ENCODE measurements at regions not wholly inside any gene's neighbourhood (a gene's known extent, or its start where the extent isn't known, plus 50 kb on each side); places are given as distances from the start of the nearest gene placed in this dataset.
"Not testable (repeated sequence)": the region's sequence is repeated elsewhere in the genome, so short reads cannot be mapped to it uniquely, and the experiment has no call there.

GRCh38 chr4:38314663-38315062 is 349.3 kb upstream of the KLF3 start:
- DNase-seq: no peak

- no peak for DNase-seq
These were observed 348.7 kb upstream of the KLF3 start for GRCh38 chr4:38315286-38315685.

- DNase-seq: no peak
These were observed 348.0 kb upstream of the KLF3 start for GRCh38 chr4:38316045-38316444.

- no peak for DNase-seq
These were observed 346.8 kb upstream of the KLF3 start for GRCh38 chr4:38317041-38317674.

GRCh38 chr4:38318737-38319455 is 345.1 kb upstream of the KLF3 start:
- peak; percentile 87 for DNase-seq

GRCh38 chr4:38319456-38320342 is 344.3 kb upstream of the KLF3 start:
- DNase-seq: peak; percentile 95

GRCh38 chr4:38320343-38320695 is 343.7 kb upstream of the KLF3 start:
- no peak for DNase-seq

- DNase-seq: no peak
These were observed 343.2 kb upstream of the KLF3 start for GRCh38 chr4:38320833-38321232.

- DNase-seq: no peak
These were observed 341.3 kb upstream of the KLF3 start for GRCh38 chr4:38322714-38323113.

- peak; percentile 39 for DNase-seq
These were observed 340.8 kb upstream of the KLF3 start for GRCh38 chr4:38323141-38323641.

- DNase-seq: no peak
These were observed 339.0 kb upstream of the KLF3 start for GRCh38 chr4:38324861-38325628.

- no peak for DNase-seq
These were observed 338.4 kb upstream of the KLF3 start for GRCh38 chr4:38325629-38325913.

GRCh38 chr4:38326499-38326898 is 337.5 kb upstream of the KLF3 start:
- DNase-seq: no peak

- no peak for DNase-seq
These were observed 336.8 kb upstream of the KLF3 start for GRCh38 chr4:38327174-38327573.

GRCh38 chr4:38328989-38329729 is 334.8 kb upstream of the KLF3 start:
- DNase-seq: no peak

GRCh38 chr4:38330321-38330720 is 333.7 kb upstream of the KLF3 start:
- DNase-seq: no peak

GRCh38 chr4:38330936-38331335 is 333.1 kb upstream of the KLF3 start:
- no peak for DNase-seq

- DNase-seq: no peak
These were observed 331.3 kb upstream of the KLF3 start for GRCh38 chr4:38332699-38333098.

- peak; percentile 58 for DNase-seq
These were observed 330.8 kb upstream of the KLF3 start for GRCh38 chr4:38333219-38333618.

- no peak for DNase-seq
These were observed 329.2 kb upstream of the KLF3 start for GRCh38 chr4:38334791-38335190.

GRCh38 chr4:38338939-38339338 is 325.1 kb upstream of the KLF3 start:
- DNase-seq: not testable (repeated sequence)

GRCh38 chr4:38343608-38344007 is 320.4 kb upstream of the KLF3 start:
- DNase-seq: no peak

All from activated CD4-positive, alpha-beta T cell treated with anti-CD3 and anti-CD28 coated beads, Interleukin-2, amount 50 U/mL, for 16 hours (primary cell).